Suprapubic skin (tissue), 3 donors: ENCODE measurements at regions not wholly inside any gene's neighbourhood (a gene's known extent, or its start where the extent isn't known, plus 50 kb on each side); places are given as distances from the start of the nearest gene placed in this dataset.

ENCODE experiments used
- POLR2AphosphoS5 ChIP-seq, 3 donors: sonication (generic); formaldehyde crosslinking; IDR thresholded peaks; one replicate each; pipeline ENCODE4 v1.6.1; 2017; ENCODE audit warnings: antibody characterized with exemption in 3 of 3
- TF ChIP-seq, protein P1 (sequence below), 2 donors: fragments of 200-600 bp in 1 of 2; fragments of 450-650 bp in 1 of 2; sonication (generic) in 1 of 2; IDR thresholded peaks; one replicate each; pipeline ENCODE4 v1.5.1; 2016 to 2019; ENCODE audit warnings: antibody characterized with exemption in 2 of 2, mild to moderate bottlenecking in 1 of 2, moderate library complexity in 1 of 2

DNA sequence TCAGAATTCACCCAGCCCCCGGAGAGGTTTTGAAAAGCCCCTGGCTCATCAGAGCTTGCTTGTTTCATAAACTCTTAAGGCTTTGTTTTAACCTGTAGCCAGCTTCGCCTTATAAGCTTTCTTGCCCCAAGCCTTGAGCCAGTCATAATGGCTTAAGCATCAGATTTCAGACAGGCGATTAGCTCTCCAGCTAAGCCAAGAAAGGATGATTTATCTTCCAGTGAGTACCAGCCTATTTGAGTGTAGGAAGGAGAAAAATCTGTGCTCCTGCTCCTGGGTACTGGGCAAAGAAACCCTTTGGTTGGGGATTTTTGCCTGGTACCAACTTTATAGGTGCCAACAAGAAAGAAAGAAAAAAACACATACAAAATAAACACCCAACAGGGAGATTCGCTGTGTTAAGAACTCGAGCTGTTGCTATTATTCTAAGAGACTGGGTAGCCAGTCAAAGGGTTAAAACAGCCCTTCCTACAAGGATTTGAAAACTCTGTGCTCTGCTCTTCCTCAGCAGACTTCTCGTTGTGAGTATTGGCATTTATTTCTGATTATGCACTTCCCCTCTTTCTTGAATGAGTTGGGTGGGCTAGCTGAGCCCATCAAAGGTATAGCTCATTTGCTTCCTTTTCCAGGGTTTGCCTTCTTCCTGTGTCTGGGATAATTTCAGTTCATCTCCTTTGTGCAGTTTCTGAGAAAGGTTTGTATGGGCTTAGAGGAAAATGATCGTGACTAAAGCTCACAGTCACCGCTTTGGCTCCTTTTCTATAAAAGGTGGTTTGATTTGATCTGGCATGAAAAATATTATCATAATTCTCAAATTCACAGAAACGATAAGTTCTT, 157.2 kb upstream of the DMRT1 start:
- TF ChIP-seq, protein P1, sequence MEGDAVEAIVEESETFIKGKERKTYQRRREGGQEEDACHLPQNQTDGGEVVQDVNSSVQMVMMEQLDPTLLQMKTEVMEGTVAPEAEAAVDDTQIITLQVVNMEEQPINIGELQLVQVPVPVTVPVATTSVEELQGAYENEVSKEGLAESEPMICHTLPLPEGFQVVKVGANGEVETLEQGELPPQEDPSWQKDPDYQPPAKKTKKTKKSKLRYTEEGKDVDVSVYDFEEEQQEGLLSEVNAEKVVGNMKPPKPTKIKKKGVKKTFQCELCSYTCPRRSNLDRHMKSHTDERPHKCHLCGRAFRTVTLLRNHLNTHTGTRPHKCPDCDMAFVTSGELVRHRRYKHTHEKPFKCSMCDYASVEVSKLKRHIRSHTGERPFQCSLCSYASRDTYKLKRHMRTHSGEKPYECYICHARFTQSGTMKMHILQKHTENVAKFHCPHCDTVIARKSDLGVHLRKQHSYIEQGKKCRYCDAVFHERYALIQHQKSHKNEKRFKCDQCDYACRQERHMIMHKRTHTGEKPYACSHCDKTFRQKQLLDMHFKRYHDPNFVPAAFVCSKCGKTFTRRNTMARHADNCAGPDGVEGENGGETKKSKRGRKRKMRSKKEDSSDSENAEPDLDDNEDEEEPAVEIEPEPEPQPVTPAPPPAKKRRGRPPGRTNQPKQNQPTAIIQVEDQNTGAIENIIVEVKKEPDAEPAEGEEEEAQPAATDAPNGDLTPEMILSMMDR (IDR thresholded peaks at IDR 0.05): no peak
- TF ChIP-seq POLR2AphosphoS5 (IDR thresholded peaks at IDR 0.05): no peak
